ENCODE measurements at regions not wholly inside any gene's neighbourhood (a gene's known extent, or its start where the extent isn't known, plus 50 kb on each side); places are given as distances from the start of the nearest gene placed in this dataset.

DNA sequence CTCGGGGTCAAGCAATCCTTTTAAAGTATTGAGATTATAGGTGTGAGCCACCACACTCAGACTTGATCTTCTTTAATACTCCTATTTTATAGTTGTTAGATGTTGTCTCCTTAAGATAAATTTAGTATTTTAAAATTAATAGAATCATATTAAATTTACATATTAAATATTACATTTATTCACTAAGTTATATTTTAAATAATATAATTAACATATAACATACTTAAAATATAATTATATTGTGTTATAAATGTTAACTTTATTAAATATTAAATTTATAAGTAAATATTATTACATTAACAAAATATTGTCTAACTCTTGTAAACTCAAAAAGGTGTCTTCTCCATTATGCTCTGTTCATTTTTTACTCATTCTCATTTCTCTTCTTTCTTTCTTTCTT, 675.9 kb upstream of the ADGRL4 start:
- no peak overlapping the region for H3K4me3 ChIP-seq (ENCODE audit: low read depth in 1 of 2, low read length in 2 of 2)
- WGBS, 2 donors, result 85 to 89% methylated on average over 1 of the region's 1 CpG
- no peaks in the 10 kb centered on the region for H3K4me1 ChIP-seq (ENCODE audit: control insufficient read depth in 2 of 2, insufficient read depth in 2 of 2, low read length in 1 of 2)
- H3K36me3 ChIP-seq (ENCODE audit: control insufficient read depth in 2 of 2, insufficient read depth in 2 of 2, low read length in 1 of 2), result no peaks in the 10 kb centered on the region
- H3K27me3 ChIP-seq (ENCODE audit: control insufficient read depth in 1 of 2, insufficient read depth in 2 of 2, low read length in 2 of 2), result no peaks in the 10 kb centered on the region
- no peak overlapping the region for H3K27ac ChIP-seq (ENCODE audit: low read depth in 2 of 2, low read length in 1 of 2)
- H3K9me3 ChIP-seq (ENCODE audit: control insufficient read depth in 2 of 2, insufficient read depth in 1 of 2, low read depth in 1 of 2, low read length in 1 of 2), result peaks cover 0 to 4% of the 10 kb centered on the region in 2 donors

GRCh38 chr1:79681382-79681781, 674.9 kb upstream of the ADGRL4 start:
- Histone ChIP-seq H3K27me3 (ENCODE audit: control insufficient read depth in 1 of 2, insufficient read depth in 2 of 2, low read length in 2 of 2) (no peaks in the 10 kb centered on the region), H3K4me1 (ENCODE audit: control insufficient read depth in 2 of 2, insufficient read depth in 2 of 2, low read length in 1 of 2) (no peaks in the 10 kb centered on the region), H3K4me3 (ENCODE audit: low read depth in 1 of 2, low read length in 2 of 2) (no peak overlapping the region), H3K27ac (ENCODE audit: low read depth in 2 of 2, low read length in 1 of 2) (no peak overlapping the region), H3K9me3 (ENCODE audit: control insufficient read depth in 2 of 2, insufficient read depth in 1 of 2, low read depth in 1 of 2, low read length in 1 of 2) (peaks cover 0 to 4% of the 10 kb centered on the region in 2 donors), H3K36me3 (ENCODE audit: control insufficient read depth in 2 of 2, insufficient read depth in 2 of 2, low read length in 1 of 2) (no peaks in the 10 kb centered on the region)

DNA sequence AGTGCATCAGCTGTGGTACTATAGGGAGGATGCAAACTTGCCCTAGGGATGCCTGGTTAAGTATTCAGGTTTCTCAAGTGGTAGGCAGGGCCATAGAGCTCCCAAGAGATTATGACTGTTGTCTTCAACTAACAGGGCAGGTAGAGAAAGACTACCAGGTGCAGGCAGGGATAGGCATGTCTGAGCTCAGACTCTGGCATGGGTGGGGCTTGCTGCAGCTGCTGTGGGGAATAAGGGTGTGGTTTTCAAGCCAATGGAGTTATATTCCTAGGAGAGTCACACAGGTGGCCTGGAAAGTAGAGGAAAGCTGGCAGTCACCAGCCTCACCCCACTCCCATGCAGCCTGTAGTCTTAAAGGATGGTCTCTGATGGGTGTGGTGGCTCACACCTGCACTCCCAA, 673.4 kb upstream of the ADGRL4 start:
- Histone ChIP-seq H3K27me3 (ENCODE audit: control insufficient read depth in 1 of 2, insufficient read depth in 2 of 2, low read length in 2 of 2) (no peaks in the 10 kb centered on the region), H3K4me3 (ENCODE audit: low read depth in 1 of 2, low read length in 2 of 2) (no peak overlapping the region), H3K36me3 (ENCODE audit: control insufficient read depth in 2 of 2, insufficient read depth in 2 of 2, low read length in 1 of 2) (no peaks in the 10 kb centered on the region), H3K27ac (ENCODE audit: low read depth in 2 of 2, low read length in 1 of 2) (no peak overlapping the region), H3K9me3 (ENCODE audit: control insufficient read depth in 2 of 2, insufficient read depth in 1 of 2, low read depth in 1 of 2, low read length in 1 of 2) (peaks cover 0 to 4% of the 10 kb centered on the region in 2 donors), H3K4me1 (ENCODE audit: control insufficient read depth in 2 of 2, insufficient read depth in 2 of 2, low read length in 1 of 2) (no peaks in the 10 kb centered on the region)

DNA sequence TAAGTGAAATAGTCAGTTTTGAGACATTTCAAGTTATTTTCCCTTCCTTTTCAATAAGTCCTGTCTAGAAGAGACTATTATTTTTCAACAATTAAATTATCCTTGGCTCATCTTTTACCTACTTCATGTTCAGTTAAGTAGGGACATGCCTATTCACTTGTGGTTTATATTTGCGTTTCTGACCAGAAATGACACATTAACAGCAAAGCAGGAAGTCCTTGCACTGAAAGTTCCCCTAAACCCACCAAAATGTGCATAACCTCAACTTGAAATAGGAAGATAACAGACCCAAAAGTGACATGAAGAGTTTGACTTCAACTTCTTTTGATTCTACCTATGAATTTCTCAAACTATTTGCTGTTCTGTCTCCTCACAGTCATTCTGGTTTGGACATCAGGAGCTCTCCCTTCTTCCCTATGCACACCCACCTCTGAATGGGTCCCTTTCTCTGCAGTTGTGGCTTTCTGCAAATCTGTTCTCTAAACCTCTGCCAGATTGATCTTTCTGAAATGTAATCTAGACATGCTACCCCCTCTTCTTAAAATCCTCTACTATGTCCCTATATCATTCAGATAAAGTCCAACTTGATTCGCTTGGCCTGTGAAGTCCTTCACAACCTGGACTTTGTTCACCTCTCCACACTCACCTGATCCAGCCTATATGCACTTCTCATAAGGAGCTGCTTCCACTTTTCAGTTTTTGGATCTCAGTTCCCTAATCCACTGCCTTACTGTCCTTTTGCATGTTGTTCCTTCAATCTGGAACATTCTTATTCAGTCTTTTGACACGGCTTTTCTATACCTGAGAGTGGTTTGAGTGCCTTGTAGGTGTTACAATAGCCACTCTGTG, 661.5 kb upstream of the ADGRL4 start:
- Histone ChIP-seq H3K9me3 (ENCODE audit: control insufficient read depth in 2 of 2, insufficient read depth in 1 of 2, low read depth in 1 of 2, low read length in 1 of 2) (no peaks in the 10 kb centered on the region), H3K4me3 (ENCODE audit: low read depth in 1 of 2, low read length in 2 of 2) (no peak overlapping the region), H3K4me1 (ENCODE audit: control insufficient read depth in 2 of 2, insufficient read depth in 2 of 2, low read length in 1 of 2) (no peaks in the 10 kb centered on the region), H3K36me3 (ENCODE audit: control insufficient read depth in 2 of 2, insufficient read depth in 2 of 2, low read length in 1 of 2) (no peaks in the 10 kb centered on the region), H3K27ac (ENCODE audit: low read depth in 2 of 2, low read length in 1 of 2) (no peak overlapping the region), H3K27me3 (ENCODE audit: control insufficient read depth in 1 of 2, insufficient read depth in 2 of 2, low read length in 2 of 2) (no peaks in the 10 kb centered on the region)
- WGBS, 2 donors, result 57 to 67% methylated on average over 3 of the region's 3 CpGs

DNA sequence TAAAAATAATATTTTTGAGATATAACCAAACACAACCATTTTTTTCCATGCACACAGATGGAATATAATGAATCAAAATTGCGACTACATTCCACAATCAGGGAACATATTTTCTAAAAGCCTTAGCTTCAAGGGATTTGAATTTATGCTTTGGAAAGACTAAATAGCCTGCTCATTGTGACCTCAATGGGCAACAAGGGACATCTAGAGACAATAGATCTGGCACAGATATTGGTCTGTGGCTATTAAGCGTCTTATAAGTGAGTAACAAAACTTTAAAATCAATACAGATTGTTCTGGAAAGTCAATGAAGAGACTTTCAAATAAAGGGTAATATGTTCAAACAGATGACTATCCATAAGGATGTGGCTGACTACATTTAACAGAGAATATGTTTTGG, 660.6 kb upstream of the ADGRL4 start:
- Histone ChIP-seq H3K4me1 (ENCODE audit: control insufficient read depth in 2 of 2, insufficient read depth in 2 of 2, low read length in 1 of 2) (no peaks in the 10 kb centered on the region), H3K36me3 (ENCODE audit: control insufficient read depth in 2 of 2, insufficient read depth in 2 of 2, low read length in 1 of 2) (no peaks in the 10 kb centered on the region), H3K27me3 (ENCODE audit: control insufficient read depth in 1 of 2, insufficient read depth in 2 of 2, low read length in 2 of 2) (no peaks in the 10 kb centered on the region), H3K9me3 (ENCODE audit: control insufficient read depth in 2 of 2, insufficient read depth in 1 of 2, low read depth in 1 of 2, low read length in 1 of 2) (no peaks in the 10 kb centered on the region), H3K27ac (ENCODE audit: low read depth in 2 of 2, low read length in 1 of 2) (no peak overlapping the region), H3K4me3 (ENCODE audit: low read depth in 1 of 2, low read length in 2 of 2) (no peak overlapping the region)
- 95 to 97% methylated on average over 2 of the region's 2 CpGs for WGBS, 2 donors

DNA sequence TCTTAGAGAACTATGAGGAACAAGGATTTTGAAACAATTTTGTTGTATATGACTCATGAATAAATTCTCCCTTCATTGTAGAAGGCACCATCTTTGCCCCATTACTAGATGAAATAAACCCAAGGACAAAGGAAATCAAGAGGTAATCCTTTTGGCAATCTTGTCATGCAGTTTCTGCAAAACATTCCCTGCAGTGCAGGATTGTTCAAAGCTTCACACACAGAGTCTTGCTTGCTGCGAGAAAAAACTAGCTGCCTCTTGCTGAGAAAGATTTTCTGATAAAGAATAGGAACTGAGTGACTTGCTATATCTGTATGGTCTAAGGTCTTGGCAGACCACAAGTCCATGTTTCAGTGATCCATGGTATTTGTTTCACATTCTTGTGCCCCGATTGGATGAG, 657.4 kb upstream of the ADGRL4 start:
- Histone ChIP-seq H3K9me3 (ENCODE audit: control insufficient read depth in 2 of 2, insufficient read depth in 1 of 2, low read depth in 1 of 2, low read length in 1 of 2) (no peaks in the 10 kb centered on the region), H3K36me3 (ENCODE audit: control insufficient read depth in 2 of 2, insufficient read depth in 2 of 2, low read length in 1 of 2) (no peaks in the 10 kb centered on the region), H3K4me1 (ENCODE audit: control insufficient read depth in 2 of 2, insufficient read depth in 2 of 2, low read length in 1 of 2) (no peaks in the 10 kb centered on the region), H3K27ac (ENCODE audit: low read depth in 2 of 2, low read length in 1 of 2) (no peak overlapping the region), H3K4me3 (ENCODE audit: low read depth in 1 of 2, low read length in 2 of 2) (no peak overlapping the region), H3K27me3 (ENCODE audit: control insufficient read depth in 1 of 2, insufficient read depth in 2 of 2, low read length in 2 of 2) (no peaks in the 10 kb centered on the region)
- WGBS, 2 donors, result 43 to 57% methylated on average over 2 of the region's 2 CpGs

- H3K4me3 ChIP-seq (ENCODE audit: low read depth in 1 of 2, low read length in 2 of 2), result no peak overlapping the region
- WGBS, 2 donors, result 51 to 54% methylated on average over 1 of the region's 1 CpG
- H3K9me3 ChIP-seq (ENCODE audit: control insufficient read depth in 2 of 2, insufficient read depth in 1 of 2, low read depth in 1 of 2, low read length in 1 of 2), result no peaks in the 10 kb centered on the region
- H3K27ac ChIP-seq (ENCODE audit: low read depth in 2 of 2, low read length in 1 of 2), result no peak overlapping the region
- no peaks in the 10 kb centered on the region for H3K4me1 ChIP-seq (ENCODE audit: control insufficient read depth in 2 of 2, insufficient read depth in 2 of 2, low read length in 1 of 2)
- no peaks in the 10 kb centered on the region for H3K36me3 ChIP-seq (ENCODE audit: control insufficient read depth in 2 of 2, insufficient read depth in 2 of 2, low read length in 1 of 2)
- no peaks in the 10 kb centered on the region for H3K27me3 ChIP-seq (ENCODE audit: control insufficient read depth in 1 of 2, insufficient read depth in 2 of 2, low read length in 2 of 2)
Measured at GRCh38 chr1:79662596-79662995, 656.1 kb upstream of the ADGRL4 start.

DNA sequence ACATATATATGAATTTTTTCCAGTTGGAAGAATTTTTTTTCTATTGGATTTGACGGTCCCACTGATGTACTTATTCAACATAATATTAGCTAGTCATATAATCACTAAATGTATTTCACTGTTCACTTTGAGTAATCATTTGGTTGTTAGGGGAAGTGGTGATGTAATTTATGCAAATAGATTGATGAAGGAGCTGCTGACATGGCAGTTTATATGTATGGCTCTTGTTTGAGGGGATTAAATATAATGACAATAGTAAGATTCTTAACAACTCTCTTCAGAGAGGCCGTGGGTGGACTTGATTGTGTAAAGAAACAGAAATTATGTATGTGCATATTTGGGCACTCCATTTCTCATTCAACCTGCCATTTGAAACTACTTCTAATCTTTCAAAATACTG, 653.6 kb upstream of the ADGRL4 start:
- Histone ChIP-seq H3K4me3 (ENCODE audit: low read depth in 1 of 2, low read length in 2 of 2) (no peak overlapping the region), H3K9me3 (ENCODE audit: control insufficient read depth in 2 of 2, insufficient read depth in 1 of 2, low read depth in 1 of 2, low read length in 1 of 2) (no peaks in the 10 kb centered on the region), H3K27ac (ENCODE audit: low read depth in 2 of 2, low read length in 1 of 2) (no peak overlapping the region), H3K27me3 (ENCODE audit: control insufficient read depth in 1 of 2, insufficient read depth in 2 of 2, low read length in 2 of 2) (no peaks in the 10 kb centered on the region), H3K36me3 (ENCODE audit: control insufficient read depth in 2 of 2, insufficient read depth in 2 of 2, low read length in 1 of 2) (no peaks in the 10 kb centered on the region), H3K4me1 (ENCODE audit: control insufficient read depth in 2 of 2, insufficient read depth in 2 of 2, low read length in 1 of 2) (no peaks in the 10 kb centered on the region)
- WGBS, 2 donors, result 61 to 64% methylated on average over 2 of the region's 2 CpGs

DNA sequence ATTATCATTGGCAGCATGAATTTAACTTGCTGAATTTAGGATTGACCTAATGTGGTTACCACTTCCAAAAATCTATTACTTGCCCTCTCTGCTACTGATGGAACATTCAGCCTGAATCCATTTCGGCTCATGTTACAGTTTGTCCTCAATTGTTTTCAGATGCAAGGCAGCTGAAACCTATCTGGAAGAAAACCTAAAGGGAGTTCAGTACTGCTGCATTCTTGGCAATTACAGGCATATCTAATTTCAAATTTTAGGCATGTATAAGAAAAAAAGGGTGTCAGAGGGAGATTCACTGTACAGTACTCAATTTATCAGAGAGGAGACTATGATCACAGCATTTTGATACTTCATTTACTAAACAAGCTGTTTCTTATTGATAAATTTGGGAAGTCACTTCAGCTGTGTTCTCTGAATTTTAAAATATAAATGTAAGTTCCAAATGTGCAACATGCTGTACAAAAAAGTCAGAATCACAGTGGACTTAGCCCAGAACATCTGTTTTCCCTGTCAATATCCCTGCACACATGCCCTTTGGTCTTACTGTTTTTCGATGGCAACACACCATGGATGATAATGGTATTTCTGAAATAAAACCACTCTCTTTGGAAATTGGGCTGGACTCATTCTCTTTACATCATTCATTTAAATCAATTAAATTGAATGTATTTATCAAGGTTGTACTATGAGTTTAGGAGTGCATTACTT, 651.6 kb upstream of the ADGRL4 start:
- WGBS, 2 donors, result 54 to 58% methylated on average over 2 of the region's 2 CpGs
- Histone ChIP-seq H3K4me1 (ENCODE audit: control insufficient read depth in 2 of 2, insufficient read depth in 2 of 2, low read length in 1 of 2) (no peaks in the 10 kb centered on the region), H3K36me3 (ENCODE audit: control insufficient read depth in 2 of 2, insufficient read depth in 2 of 2, low read length in 1 of 2) (no peaks in the 10 kb centered on the region), H3K27ac (ENCODE audit: low read depth in 2 of 2, low read length in 1 of 2) (no peak overlapping the region), H3K27me3 (ENCODE audit: control insufficient read depth in 1 of 2, insufficient read depth in 2 of 2, low read length in 2 of 2) (no peaks in the 10 kb centered on the region), H3K4me3 (ENCODE audit: low read depth in 1 of 2, low read length in 2 of 2) (no peak overlapping the region), H3K9me3 (ENCODE audit: control insufficient read depth in 2 of 2, insufficient read depth in 1 of 2, low read depth in 1 of 2, low read length in 1 of 2) (no peaks in the 10 kb centered on the region)

- no peaks in the 10 kb centered on the region for H3K9me3 ChIP-seq (ENCODE audit: control insufficient read depth in 2 of 2, insufficient read depth in 1 of 2, low read depth in 1 of 2, low read length in 1 of 2)
- no peaks in the 10 kb centered on the region for H3K36me3 ChIP-seq (ENCODE audit: control insufficient read depth in 2 of 2, insufficient read depth in 2 of 2, low read length in 1 of 2)
- H3K4me1 ChIP-seq (ENCODE audit: control insufficient read depth in 2 of 2, insufficient read depth in 2 of 2, low read length in 1 of 2), result no peaks in the 10 kb centered on the region
- WGBS, 2 donors, result 63 to 65% methylated on average over 2 of the region's 2 CpGs
- no peak overlapping the region for H3K27ac ChIP-seq (ENCODE audit: low read depth in 2 of 2, low read length in 1 of 2)
- H3K27me3 ChIP-seq (ENCODE audit: control insufficient read depth in 1 of 2, insufficient read depth in 2 of 2, low read length in 2 of 2), result no peaks in the 10 kb centered on the region
- H3K4me3 ChIP-seq (ENCODE audit: low read depth in 1 of 2, low read length in 2 of 2), result no peak overlapping the region
Measured at GRCh38 chr1:79655876-79656275, 649.3 kb upstream of the ADGRL4 start.

Measured in esophagus (tissue), 2 donors.